ENCODE measurements at regions not wholly inside any gene's neighbourhood (a gene's known extent, or its start where the extent isn't known, plus 50 kb on each side); places are given as distances from the start of the nearest gene placed in this dataset.

DNA sequence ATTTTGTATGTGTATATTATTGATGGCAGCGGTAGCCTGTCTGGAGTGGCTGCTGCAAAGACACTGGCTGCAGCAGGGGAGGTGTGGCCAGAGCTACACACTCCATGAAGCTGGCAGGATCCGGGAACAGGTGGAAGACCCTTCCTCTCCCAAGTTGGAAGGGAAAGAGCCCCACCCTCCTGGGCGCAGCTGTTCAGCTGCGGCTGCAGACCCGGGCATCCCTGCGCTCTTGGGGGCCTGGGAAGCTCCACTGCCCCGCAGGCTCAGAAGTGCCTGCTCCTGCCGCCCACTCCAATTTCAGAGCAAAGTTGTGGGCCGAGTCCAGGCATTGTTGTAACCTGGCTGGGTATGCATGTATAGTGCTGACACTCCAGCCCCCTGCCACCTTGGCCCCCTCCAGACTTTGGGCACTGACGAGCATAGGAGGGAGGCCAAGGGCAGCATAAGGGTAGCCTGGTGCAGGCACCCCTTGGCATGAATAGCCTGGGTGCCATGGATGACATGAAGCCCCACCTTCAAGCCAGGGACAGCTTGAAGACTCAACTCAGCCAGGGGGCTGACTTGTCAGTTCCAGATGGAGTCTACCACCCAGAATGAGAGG is 90.7 kb upstream of the TMEM168 start:
- no peaks in the 10 kb centered on the region for H3K4me1 Mint-ChIP-seq
- no peak overlapping the region for H2AFZ ChIP-seq
- peaks cover 4% of the 10 kb centered on the region; the same call in 1 of the 3 replicates for H3K9me3 Mint-ChIP-seq

More for the DNA sequence above, 90.7 kb upstream of the TMEM168 start:
- Histone ChIP-seq H3K36me3 (ENCODE audit: insufficient read depth) (no peaks in the 10 kb centered on the region), H3K4me2 (no peak overlapping the region), H3F3A (replicated peaks; ENCODE audit: low read depth) (no peaks in the 10 kb centered on the region), H3K27me3 (ENCODE audit: insufficient read depth) (no peaks in the 10 kb centered on the region), H3K4me3 (no peak overlapping the region), H4K20me1 (replicated peaks; ENCODE audit: insufficient read depth) (no peaks in the 10 kb centered on the region; the same call in 1 of the 2 replicates), H3K9me2 (ENCODE audit: insufficient read depth) (peaks cover 15% of the 10 kb centered on the region; the same call in 1 of the 2 replicates), H3K4me1 (ENCODE audit: insufficient read depth) (no peaks in the 10 kb centered on the region), H3K27ac (ENCODE audit: low read depth) (no peak overlapping the region), H3K79me2 (replicated peaks; ENCODE audit: insufficient read depth) (no peaks in the 10 kb centered on the region)
- H3K36me3 Mint-ChIP-seq (ENCODE audit: low read depth) = peaks cover 10% of the 10 kb centered on the region
- TF ChIP-seq, protein P1, sequence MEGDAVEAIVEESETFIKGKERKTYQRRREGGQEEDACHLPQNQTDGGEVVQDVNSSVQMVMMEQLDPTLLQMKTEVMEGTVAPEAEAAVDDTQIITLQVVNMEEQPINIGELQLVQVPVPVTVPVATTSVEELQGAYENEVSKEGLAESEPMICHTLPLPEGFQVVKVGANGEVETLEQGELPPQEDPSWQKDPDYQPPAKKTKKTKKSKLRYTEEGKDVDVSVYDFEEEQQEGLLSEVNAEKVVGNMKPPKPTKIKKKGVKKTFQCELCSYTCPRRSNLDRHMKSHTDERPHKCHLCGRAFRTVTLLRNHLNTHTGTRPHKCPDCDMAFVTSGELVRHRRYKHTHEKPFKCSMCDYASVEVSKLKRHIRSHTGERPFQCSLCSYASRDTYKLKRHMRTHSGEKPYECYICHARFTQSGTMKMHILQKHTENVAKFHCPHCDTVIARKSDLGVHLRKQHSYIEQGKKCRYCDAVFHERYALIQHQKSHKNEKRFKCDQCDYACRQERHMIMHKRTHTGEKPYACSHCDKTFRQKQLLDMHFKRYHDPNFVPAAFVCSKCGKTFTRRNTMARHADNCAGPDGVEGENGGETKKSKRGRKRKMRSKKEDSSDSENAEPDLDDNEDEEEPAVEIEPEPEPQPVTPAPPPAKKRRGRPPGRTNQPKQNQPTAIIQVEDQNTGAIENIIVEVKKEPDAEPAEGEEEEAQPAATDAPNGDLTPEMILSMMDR (conservative IDR thresholded peaks at IDR 0.05; ENCODE audit: low read depth in 2 of 2) = no peak
- no peak for TF ChIP-seq JUNB (IDR thresholded peaks at IDR 0.05; ENCODE audit: unreplicated experiment)
- no peak for TF ChIP-seq CREB1 (CRISPR knock-in tag; IDR thresholded peaks at IDR 0.05; ENCODE audit: low read depth)
- TF ChIP-seq STAT1 (IDR thresholded peaks at IDR 0.05; ENCODE audit: unreplicated experiment) = no peak
- no peak for TF ChIP-seq EZH2 (IDR thresholded peaks at IDR 0.05; ENCODE audit: low read depth, unreplicated experiment)
- TF ChIP-seq NANOG (IDR thresholded peaks at IDR 0.05; ENCODE audit: borderline replicate concordance) = no peak
- TF ChIP-seq, protein P2, sequence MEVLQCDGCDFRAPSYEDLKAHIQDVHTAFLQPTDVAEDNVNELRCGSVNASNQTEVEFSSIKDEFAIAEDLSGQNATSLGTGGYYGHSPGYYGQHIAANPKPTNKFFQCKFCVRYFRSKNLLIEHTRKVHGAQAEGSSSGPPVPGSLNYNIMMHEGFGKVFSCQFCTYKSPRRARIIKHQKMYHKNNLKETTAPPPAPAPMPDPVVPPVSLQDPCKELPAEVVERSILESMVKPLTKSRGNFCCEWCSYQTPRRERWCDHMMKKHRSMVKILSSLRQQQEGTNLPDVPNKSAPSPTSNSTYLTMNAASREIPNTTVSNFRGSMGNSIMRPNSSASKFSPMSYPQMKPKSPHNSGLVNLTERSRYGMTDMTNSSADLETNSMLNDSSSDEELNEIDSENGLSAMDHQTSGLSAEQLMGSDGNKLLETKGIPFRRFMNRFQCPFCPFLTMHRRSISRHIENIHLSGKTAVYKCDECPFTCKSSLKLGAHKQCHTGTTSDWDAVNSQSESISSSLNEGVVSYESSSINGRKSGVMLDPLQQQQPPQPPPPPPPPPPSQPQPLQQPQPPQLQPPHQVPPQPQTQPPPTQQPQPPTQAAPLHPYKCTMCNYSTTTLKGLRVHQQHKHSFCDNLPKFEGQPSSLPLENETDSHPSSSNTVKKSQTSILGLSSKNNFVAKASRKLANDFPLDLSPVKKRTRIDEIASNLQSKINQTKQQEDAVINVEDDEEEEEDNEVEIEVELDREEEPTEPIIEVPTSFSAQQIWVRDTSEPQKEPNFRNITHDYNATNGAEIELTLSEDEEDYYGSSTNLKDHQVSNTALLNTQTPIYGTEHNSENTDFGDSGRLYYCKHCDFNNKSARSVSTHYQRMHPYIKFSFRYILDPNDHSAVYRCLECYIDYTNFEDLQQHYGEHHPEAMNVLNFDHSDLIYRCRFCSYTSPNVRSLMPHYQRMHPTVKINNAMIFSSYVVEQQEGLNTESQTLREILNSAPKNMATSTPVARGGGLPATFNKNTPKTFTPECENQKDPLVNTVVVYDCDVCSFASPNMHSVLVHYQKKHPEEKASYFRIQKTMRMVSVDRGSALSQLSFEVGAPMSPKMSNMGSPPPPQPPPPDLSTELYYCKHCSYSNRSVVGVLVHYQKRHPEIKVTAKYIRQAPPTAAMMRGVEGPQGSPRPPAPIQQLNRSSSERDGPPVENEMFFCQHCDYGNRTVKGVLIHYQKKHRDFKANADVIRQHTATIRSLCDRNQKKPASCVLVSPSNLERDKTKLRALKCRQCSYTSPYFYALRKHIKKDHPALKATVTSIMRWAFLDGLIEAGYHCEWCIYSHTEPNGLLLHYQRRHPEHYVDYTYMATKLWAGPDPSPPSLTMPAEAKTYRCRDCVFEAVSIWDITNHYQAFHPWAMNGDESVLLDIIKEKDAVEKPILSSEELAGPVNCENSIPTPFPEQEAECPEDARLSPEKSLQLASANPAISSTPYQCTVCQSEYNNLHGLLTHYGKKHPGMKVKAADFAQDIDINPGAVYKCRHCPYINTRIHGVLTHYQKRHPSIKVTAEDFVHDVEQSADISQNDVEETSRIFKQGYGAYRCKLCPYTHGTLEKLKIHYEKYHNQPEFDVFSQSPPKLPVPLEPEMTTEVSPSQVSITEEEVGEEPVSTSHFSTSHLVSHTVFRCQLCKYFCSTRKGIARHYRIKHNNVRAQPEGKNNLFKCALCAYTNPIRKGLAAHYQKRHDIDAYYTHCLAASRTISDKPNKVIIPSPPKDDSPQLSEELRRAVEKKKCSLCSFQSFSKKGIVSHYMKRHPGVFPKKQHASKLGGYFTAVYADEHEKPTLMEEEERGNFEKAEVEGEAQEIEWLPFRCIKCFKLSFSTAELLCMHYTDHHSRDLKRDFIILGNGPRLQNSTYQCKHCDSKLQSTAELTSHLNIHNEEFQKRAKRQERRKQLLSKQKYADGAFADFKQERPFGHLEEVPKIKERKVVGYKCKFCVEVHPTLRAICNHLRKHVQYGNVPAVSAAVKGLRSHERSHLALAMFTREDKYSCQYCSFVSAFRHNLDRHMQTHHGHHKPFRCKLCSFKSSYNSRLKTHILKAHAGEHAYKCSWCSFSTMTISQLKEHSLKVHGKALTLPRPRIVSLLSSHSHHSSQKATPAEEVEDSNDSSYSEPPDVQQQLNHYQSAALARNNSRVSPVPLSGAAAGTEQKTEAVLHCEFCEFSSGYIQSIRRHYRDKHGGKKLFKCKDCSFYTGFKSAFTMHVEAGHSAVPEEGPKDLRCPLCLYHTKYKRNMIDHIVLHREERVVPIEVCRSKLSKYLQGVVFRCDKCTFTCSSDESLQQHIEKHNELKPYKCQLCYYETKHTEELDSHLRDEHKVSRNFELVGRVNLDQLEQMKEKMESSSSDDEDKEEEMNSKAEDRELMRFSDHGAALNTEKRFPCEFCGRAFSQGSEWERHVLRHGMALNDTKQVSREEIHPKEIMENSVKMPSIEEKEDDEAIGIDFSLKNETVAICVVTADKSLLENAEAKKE (CRISPR knock-in tag; IDR thresholded peaks at IDR 0.05) = no peak
- TF ChIP-seq EZH2phosphoT487 (IDR thresholded peaks at IDR 0.05; ENCODE audit: unreplicated experiment) = no peak
- TF ChIP-seq ZNF114 (CRISPR knock-in tag; IDR thresholded peaks at IDR 0.05) = no peak
- TF ChIP-seq POLR2AphosphoS5 (IDR thresholded peaks at IDR 0.05; ENCODE audit: low read depth) = no peak
- TF ChIP-seq, protein P3, sequence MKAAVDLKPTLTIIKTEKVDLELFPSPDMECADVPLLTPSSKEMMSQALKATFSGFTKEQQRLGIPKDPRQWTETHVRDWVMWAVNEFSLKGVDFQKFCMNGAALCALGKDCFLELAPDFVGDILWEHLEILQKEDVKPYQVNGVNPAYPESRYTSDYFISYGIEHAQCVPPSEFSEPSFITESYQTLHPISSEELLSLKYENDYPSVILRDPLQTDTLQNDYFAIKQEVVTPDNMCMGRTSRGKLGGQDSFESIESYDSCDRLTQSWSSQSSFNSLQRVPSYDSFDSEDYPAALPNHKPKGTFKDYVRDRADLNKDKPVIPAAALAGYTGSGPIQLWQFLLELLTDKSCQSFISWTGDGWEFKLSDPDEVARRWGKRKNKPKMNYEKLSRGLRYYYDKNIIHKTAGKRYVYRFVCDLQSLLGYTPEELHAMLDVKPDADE (IDR thresholded peaks at IDR 0.05) = no peak
- TF ChIP-seq ZNF331 (CRISPR knock-in tag; IDR thresholded peaks at IDR 0.05; ENCODE audit: low read depth) = no peak
- TF ChIP-seq, protein P4, sequence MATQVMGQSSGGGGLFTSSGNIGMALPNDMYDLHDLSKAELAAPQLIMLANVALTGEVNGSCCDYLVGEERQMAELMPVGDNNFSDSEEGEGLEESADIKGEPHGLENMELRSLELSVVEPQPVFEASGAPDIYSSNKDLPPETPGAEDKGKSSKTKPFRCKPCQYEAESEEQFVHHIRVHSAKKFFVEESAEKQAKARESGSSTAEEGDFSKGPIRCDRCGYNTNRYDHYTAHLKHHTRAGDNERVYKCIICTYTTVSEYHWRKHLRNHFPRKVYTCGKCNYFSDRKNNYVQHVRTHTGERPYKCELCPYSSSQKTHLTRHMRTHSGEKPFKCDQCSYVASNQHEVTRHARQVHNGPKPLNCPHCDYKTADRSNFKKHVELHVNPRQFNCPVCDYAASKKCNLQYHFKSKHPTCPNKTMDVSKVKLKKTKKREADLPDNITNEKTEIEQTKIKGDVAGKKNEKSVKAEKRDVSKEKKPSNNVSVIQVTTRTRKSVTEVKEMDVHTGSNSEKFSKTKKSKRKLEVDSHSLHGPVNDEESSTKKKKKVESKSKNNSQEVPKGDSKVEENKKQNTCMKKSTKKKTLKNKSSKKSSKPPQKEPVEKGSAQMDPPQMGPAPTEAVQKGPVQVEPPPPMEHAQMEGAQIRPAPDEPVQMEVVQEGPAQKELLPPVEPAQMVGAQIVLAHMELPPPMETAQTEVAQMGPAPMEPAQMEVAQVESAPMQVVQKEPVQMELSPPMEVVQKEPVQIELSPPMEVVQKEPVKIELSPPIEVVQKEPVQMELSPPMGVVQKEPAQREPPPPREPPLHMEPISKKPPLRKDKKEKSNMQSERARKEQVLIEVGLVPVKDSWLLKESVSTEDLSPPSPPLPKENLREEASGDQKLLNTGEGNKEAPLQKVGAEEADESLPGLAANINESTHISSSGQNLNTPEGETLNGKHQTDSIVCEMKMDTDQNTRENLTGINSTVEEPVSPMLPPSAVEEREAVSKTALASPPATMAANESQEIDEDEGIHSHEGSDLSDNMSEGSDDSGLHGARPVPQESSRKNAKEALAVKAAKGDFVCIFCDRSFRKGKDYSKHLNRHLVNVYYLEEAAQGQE (IDR thresholded peaks at IDR 0.05; ENCODE audit: unreplicated experiment) = no peak
- ATAC-seq (no peak), DNase-seq (ENCODE audit: low spot score) (no peak)
- no peak overlapping the region for H3K27ac Mint-ChIP-seq
- H3K4me3 Mint-ChIP-seq = no peak overlapping the region
- H3K27me3 Mint-ChIP-seq (ENCODE audit: insufficient read depth, low read depth, poor library complexity) = peaks cover 2% of the 10 kb centered on the region

Data from GM23338 (cell line).